GM12872 (cell line): ENCODE measurements at regions not wholly inside any gene's neighbourhood (a gene's known extent, or its start where the extent isn't known, plus 50 kb on each side); places are given as distances from the start of the nearest gene placed in this dataset.

Source experiments
- TF ChIP-seq, protein P1 (sequence below): IDR thresholded peaks from 3 replicates; pipeline ENCODE4 v1.5.1; 2011; ENCODE audit warnings: low read depth, mild to moderate bottlenecking, low read length, moderate library complexity; ENCODE audit not compliant: insufficient read depth

DNA sequence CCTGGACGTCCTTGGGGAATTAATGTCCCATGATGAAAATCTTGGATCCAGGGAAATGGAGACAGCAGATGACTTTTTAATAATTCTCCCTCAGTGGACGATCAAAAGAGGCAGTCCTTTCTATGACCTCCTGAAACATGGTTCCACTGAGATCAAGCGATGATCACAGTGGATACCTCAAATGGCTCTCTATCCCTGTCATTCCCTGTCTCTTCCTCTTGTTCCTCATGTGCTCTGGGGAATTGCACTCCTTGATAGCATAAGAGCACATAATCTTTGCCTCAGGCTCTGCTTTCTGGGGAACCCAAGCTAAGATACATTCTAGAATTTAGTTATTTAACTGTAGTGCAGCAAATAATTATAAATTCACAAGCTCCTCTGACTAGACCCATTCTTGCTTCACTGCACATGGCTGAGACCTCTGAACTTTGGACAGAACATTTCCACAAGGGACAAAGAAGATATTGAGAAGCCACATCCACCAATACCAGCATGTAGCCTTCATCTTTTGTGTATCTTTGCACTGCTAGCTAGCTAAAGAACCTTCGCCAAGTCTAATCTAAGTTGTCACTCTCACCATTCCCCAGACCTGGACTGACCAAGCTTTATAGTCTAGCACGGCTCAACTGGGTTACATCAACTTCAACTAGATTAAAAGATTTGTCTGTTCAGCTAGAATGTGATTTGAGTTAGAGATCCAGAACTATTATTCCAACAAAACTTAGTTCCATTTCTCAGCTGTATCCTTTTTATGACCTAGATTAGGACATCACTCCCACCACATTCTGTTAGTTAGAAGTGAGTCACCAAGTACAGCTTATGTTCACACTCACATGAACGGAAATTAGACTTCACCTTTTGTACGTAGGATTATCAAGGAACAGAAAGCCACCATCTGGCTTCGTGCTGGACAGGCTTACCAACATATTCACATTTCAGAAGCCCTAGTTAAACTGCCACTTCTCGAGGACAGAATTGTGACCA, 142.7 kb downstream of the SUCLA2 start:
- TF ChIP-seq, protein P1, sequence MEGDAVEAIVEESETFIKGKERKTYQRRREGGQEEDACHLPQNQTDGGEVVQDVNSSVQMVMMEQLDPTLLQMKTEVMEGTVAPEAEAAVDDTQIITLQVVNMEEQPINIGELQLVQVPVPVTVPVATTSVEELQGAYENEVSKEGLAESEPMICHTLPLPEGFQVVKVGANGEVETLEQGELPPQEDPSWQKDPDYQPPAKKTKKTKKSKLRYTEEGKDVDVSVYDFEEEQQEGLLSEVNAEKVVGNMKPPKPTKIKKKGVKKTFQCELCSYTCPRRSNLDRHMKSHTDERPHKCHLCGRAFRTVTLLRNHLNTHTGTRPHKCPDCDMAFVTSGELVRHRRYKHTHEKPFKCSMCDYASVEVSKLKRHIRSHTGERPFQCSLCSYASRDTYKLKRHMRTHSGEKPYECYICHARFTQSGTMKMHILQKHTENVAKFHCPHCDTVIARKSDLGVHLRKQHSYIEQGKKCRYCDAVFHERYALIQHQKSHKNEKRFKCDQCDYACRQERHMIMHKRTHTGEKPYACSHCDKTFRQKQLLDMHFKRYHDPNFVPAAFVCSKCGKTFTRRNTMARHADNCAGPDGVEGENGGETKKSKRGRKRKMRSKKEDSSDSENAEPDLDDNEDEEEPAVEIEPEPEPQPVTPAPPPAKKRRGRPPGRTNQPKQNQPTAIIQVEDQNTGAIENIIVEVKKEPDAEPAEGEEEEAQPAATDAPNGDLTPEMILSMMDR: no peak

DNA sequence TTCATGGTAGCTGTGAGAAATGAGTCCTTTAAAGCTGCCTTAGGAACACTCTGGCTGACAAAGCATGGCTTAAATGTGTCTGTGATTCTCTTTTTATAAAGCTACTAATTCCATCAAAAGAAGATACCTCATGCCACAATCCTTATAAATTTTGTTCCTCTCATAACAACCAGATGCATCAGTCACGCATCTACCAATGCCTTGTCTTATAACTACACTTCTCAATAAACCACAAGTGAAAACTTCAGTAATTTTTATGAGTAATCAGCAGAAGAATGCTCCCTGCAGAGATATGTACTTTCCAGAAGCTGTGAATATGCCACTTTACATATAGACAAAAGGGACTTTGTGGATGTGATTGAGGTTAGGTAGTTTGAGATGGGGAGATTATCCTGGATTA, 147.8 kb downstream of the SUCLA2 start:
- TF ChIP-seq, protein P1: no peak

DNA sequence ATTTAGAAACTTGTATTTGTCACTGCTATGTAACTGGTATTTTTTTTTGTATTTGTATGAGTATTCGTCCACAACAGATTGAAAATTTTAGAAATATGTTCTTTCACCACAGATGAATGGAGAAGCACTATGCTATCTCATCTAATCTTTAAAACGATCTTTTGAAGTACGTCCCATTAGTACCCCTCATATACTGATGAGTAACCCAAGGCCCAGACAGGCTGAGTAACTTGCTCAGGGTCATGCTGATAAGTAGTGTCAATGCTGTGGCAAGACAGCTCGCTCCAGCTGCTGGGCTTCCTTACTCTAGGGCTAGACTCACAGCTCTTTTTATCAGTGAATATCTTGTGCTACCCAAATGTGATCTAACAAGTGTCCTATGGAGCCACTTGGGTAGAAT, 154.2 kb downstream of the SUCLA2 start:
- TF ChIP-seq, protein P1: no peak

DNA sequence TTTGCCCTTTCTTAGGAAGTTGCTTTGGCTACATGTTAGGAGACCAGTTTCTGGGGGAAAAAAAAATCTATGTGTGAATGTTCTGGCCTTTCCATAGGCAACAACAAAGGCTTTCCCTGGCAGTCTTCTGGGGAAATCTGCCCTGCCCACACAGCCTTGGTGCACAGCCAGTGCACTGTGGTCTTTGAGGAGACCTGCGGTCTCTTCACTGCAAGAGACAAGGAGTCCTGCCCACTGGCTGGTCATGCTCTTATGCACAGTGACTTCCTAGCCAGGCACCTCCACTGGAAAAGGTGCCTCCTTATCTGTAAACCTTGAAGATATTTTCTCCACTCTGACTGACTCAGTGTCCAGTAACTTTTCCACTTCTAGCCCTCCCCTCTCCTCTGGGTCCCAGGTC, 155.1 kb downstream of the SUCLA2 start:
- TF ChIP-seq, protein P1: no peak

DNA sequence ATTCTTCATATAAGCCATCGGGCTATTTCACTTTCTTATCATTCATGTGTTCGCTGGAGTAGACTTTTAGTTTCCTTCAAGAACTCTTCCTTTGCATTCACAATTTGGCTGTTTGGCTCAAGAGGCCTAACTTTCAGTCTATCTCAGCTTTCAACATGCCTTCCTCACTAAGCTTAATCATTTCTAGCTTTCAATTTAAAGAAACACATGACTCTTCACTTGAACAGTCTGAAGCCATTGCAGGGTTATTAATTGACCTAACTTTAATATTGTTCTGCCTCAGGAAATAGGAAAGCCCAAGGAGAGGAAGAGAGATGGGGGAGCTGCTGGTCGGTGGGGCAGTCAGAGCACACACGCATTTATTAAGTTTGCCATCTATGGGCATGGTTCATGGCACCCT, 158.1 kb downstream of the SUCLA2 start:
- TF ChIP-seq, protein P1: no peak

DNA sequence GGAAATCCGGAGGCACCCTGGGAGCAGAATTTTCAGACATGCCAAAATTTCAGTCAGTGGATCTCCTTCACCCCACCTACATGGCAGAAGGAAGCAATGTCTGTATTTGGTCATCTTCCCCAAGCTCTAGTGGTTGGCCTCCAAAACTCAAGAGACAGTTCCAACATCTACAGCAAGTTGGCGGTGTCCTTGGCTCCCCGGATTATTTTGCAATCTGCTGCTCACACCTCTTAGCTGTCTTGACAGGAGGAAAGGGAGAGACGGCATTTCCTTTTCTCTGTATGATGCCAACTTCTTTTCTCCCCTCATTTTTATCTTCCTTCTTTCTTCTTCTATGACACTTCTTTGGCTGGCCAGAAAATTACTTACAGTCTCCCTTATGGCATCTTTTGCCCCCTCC, 159.9 kb downstream of the SUCLA2 start:
- TF ChIP-seq, protein P1: no peak

DNA sequence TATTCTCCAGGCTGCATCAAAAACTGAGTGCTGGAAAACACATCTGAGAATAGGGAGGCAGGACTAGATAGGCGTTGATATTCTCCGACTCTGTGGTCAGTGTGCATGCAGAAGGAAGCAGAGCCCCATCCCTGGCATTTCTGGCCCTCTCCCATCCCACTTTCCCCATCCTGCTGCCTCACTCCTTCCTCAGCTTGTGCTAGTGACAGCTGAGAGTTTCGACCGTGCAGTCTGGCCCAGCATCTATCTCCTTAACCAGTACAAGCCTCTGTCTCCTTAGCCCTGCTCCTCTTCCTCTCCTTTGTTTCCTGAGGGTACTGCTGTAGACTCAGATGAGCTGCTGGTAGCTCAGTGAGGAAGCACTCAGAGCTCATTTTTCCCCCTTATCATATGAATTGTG, 163.2 kb downstream of the SUCLA2 start:
- TF ChIP-seq, protein P1: no peak
